ENCODE measurements at regions not wholly inside any gene's neighbourhood (a gene's known extent, or its start where the extent isn't known, plus 50 kb on each side); places are given as distances from the start of the nearest gene placed in this dataset.

GRCh38 chr3:190984502-190985244, 122.2 kb upstream of the GMNC start:
- no peak overlapping the region for H3K4me3 ChIP-seq (ENCODE audit: low read length)
- no peak overlapping the region for H3K9ac ChIP-seq (ENCODE audit: low read length)
- H3K4me2 ChIP-seq (ENCODE audit: low read depth, low read length), result peak overlapping the region; percentile 10; the same call in 1 of the 2 replicates
- no peaks in the 10 kb centered on the region for H3K36me3 ChIP-seq (replicated peaks; ENCODE audit: insufficient read depth, low read length)
- no peaks in the 10 kb centered on the region for H3K79me2 ChIP-seq (ENCODE audit: low read length)
- no peaks in the 10 kb centered on the region for H4K20me1 ChIP-seq (ENCODE audit: insufficient read depth, low read length)
- no peaks in the 10 kb centered on the region for H3F3A ChIP-seq (ENCODE audit: insufficient read depth, low read length)
- H2AFZ ChIP-seq (ENCODE audit: low read length), result no peak overlapping the region
- TF ChIP-seq EZH2 (optimal IDR thresholded peaks at IDR 0.05; ENCODE audit: low read depth, low read length) (no peak), EZH2phosphoT487 (IDR thresholded peaks at IDR 0.05; ENCODE audit: low read length) (no peak)
- H3K9me2 ChIP-seq (replicated peaks; ENCODE audit: insufficient read depth, low read length), result no peaks in the 10 kb centered on the region
- no peaks in the 10 kb centered on the region for H3K9me3 ChIP-seq (replicated peaks; ENCODE audit: insufficient read depth, low read length)
- peaks cover 9% of the 10 kb centered on the region for H3K4me1 ChIP-seq (ENCODE audit: low read length)
- no peaks in the 10 kb centered on the region for H3K27me3 ChIP-seq (replicated peaks; ENCODE audit: insufficient read depth, low read length)
- DNase-seq, result no peak
- peak overlapping the region; percentile 39; the same call in 1 of the 2 replicates for H3K27ac ChIP-seq (ENCODE audit: low read length)

GRCh38 chr3:190983875-190984274, 121.4 kb upstream of the GMNC start:
- Histone ChIP-seq H3K9me2 (replicated peaks; ENCODE audit: insufficient read depth, low read length) (no peaks in the 10 kb centered on the region), H2AFZ (ENCODE audit: low read length) (peak overlapping the region; percentile 22; the same call in 1 of the 2 replicates), H3K4me3 (ENCODE audit: low read length) (no peak overlapping the region), H4K20me1 (ENCODE audit: insufficient read depth, low read length) (no peaks in the 10 kb centered on the region), H3K4me2 (ENCODE audit: low read depth, low read length) (peak overlapping the region; percentile 10; the same call in 1 of the 2 replicates), H3K9ac (ENCODE audit: low read length) (no peak overlapping the region), H3K27me3 (replicated peaks; ENCODE audit: insufficient read depth, low read length) (no peaks in the 10 kb centered on the region), H3K36me3 (replicated peaks; ENCODE audit: insufficient read depth, low read length) (no peaks in the 10 kb centered on the region), H3K27ac (ENCODE audit: low read length) (peak overlapping the region; percentile 39; the same call in 1 of the 2 replicates), H3K4me1 (ENCODE audit: low read length) (peaks cover 9% of the 10 kb centered on the region), H3K9me3 (replicated peaks; ENCODE audit: insufficient read depth, low read length) (no peaks in the 10 kb centered on the region), H3F3A (ENCODE audit: insufficient read depth, low read length) (no peaks in the 10 kb centered on the region), H3K79me2 (ENCODE audit: low read length) (no peaks in the 10 kb centered on the region)
- TF ChIP-seq EZH2phosphoT487 (IDR thresholded peaks at IDR 0.05; ENCODE audit: low read length) (no peak), CTCF (IDR thresholded peaks at IDR 0.05; ENCODE audit: low read length) (no peak), EZH2 (optimal IDR thresholded peaks at IDR 0.05; ENCODE audit: low read depth, low read length) (no peak)
- DNase-seq, result peak; percentile 80

GRCh38 chr3:190973771-190974170, 111.3 kb upstream of the GMNC start:
- no peak for DNase-seq
- no peaks in the 10 kb centered on the region for H3K9me3 ChIP-seq (replicated peaks; ENCODE audit: insufficient read depth, low read length)
- H3K27ac ChIP-seq (ENCODE audit: low read length), result no peak overlapping the region
- no peaks in the 10 kb centered on the region for H3K9me2 ChIP-seq (replicated peaks; ENCODE audit: insufficient read depth, low read length)
- no peaks in the 10 kb centered on the region for H3K27me3 ChIP-seq (replicated peaks; ENCODE audit: insufficient read depth, low read length)
- H3K36me3 ChIP-seq (replicated peaks; ENCODE audit: insufficient read depth, low read length), result no peaks in the 10 kb centered on the region
- no peaks in the 10 kb centered on the region for H3F3A ChIP-seq (ENCODE audit: insufficient read depth, low read length)
- TF ChIP-seq EZH2 (optimal IDR thresholded peaks at IDR 0.05; ENCODE audit: low read depth, low read length) (no peak), CTCF (IDR thresholded peaks at IDR 0.05; ENCODE audit: low read length) (no peak), EZH2phosphoT487 (IDR thresholded peaks at IDR 0.05; ENCODE audit: low read length) (no peak)
- H3K4me2 ChIP-seq (ENCODE audit: low read depth, low read length), result no peak overlapping the region
- H3K4me3 ChIP-seq (ENCODE audit: low read length), result no peak overlapping the region
- no peaks in the 10 kb centered on the region for H4K20me1 ChIP-seq (ENCODE audit: insufficient read depth, low read length)
- H2AFZ ChIP-seq (ENCODE audit: low read length), result no peak overlapping the region
- H3K4me1 ChIP-seq (ENCODE audit: low read length), result no peaks in the 10 kb centered on the region
- no peaks in the 10 kb centered on the region for H3K79me2 ChIP-seq (ENCODE audit: low read length)
- no peak overlapping the region for H3K9ac ChIP-seq (ENCODE audit: low read length)

- DNase-seq, result no peak
- TF ChIP-seq EZH2 (optimal IDR thresholded peaks at IDR 0.05; ENCODE audit: low read depth, low read length) (no peak), CTCF (IDR thresholded peaks at IDR 0.05; ENCODE audit: low read length) (no peak), EZH2phosphoT487 (IDR thresholded peaks at IDR 0.05; ENCODE audit: low read length) (no peak)
- Histone ChIP-seq H3K79me2 (ENCODE audit: low read length) (no peaks in the 10 kb centered on the region), H3K9me3 (replicated peaks; ENCODE audit: insufficient read depth, low read length) (no peaks in the 10 kb centered on the region), H3K27me3 (replicated peaks; ENCODE audit: insufficient read depth, low read length) (no peaks in the 10 kb centered on the region), H3K9me2 (replicated peaks; ENCODE audit: insufficient read depth, low read length) (no peaks in the 10 kb centered on the region), H2AFZ (ENCODE audit: low read length) (no peak overlapping the region), H4K20me1 (ENCODE audit: insufficient read depth, low read length) (no peaks in the 10 kb centered on the region), H3K4me2 (ENCODE audit: low read depth, low read length) (no peak overlapping the region), H3K9ac (ENCODE audit: low read length) (no peak overlapping the region), H3K4me3 (ENCODE audit: low read length) (no peak overlapping the region), H3K4me1 (ENCODE audit: low read length) (no peaks in the 10 kb centered on the region), H3K36me3 (replicated peaks; ENCODE audit: insufficient read depth, low read length) (no peaks in the 10 kb centered on the region), H3K27ac (ENCODE audit: low read length) (no peak overlapping the region), H3F3A (ENCODE audit: insufficient read depth, low read length) (no peaks in the 10 kb centered on the region)
Measured at GRCh38 chr3:190972840-190973270, 110.4 kb upstream of the GMNC start.
